Stimulated activated CD4-positive, alpha-beta T cell treated with anti-CD3 and anti-CD28 coated beads, Interleukin-4, amount 100 ng/mL, for 48 hours (primary cell): ENCODE measurements at regions not wholly inside any gene's neighbourhood (a gene's known extent, or its start where the extent isn't known, plus 50 kb on each side); places are given as distances from the start of the nearest gene placed in this dataset.
"Not testable (repeated sequence)": the region's sequence is repeated elsewhere in the genome, so short reads cannot be mapped to it uniquely, and the experiment has no call there.

ENCODE experiments used
- DNase-seq, 2 donors: peaks; one replicate each; pipeline ENCODE4 v3.0.0-alpha.2; 2020; ENCODE audit warnings: low read depth in 2 of 2

DNA sequence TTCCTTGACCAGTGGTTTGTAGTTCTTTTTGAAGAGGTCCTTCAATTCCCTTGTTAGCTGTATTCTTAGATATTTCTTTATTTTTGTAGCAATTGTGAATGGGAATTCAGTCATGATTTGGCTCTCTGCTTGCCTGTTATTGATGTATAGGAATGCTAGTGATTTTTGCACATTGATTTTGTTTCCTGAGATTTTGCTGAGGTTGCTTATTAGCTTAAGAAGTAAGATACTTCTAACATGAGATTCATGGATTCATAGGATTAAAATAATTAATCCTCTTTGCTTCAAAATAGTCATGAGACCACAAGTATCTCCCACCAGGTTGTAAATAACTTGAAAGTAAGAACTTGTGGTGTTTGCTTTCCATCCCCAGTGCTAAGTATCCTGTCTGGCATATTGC, 308.9 kb downstream of the DTHD1 start:
- DNase-seq: no peak

DNA sequence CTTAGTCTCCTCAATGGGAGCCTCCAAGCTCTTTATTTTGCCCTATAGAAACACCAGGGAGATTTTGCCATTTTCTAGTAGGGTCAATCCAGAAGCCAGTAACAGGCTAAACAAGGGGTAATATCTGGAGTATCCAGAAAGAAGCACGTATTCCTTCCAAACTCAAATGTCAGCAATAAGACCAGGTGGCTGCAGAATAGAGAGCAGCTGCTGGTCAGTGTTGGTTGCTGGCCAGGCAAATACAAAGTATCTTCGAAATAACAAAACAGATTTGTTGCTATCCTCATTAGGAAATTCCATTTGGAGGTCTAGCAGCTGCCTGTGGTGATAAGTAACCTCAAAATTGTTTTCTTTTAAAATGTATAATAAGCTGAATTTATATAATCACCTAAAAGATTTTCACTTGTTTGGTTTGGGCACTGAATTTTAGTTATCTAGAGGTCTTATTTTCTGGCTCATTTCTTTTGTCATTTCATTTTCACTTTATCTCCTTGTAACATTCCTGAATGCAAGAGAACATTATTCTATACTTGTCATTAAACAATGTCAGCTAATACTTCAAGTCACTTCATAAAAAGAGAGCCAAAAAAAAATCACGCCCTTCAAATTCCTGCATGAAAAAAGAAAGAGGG, 320.6 kb downstream of the DTHD1 start:
- DNase-seq: no peak

DNA sequence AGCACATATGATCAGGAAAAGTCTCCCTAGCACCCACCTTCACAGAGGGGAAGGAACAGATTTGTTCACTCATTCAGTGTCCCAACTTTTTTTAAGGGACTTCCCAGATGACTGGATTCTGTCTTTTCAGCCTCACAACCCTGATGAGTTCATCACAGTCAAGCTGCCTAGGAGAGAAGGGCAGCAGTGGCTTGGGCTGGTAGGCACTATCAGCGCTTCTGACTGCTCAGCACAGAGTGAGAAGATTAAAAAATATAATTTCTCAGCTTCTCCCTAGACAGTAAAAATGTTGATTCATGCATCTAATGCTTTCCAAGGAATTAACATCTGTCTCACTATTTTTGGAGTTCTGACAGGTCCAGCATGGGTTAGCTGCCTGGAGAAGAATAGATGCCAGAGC, 328.2 kb downstream of the DTHD1 start:
- DNase-seq: no peak

DNA sequence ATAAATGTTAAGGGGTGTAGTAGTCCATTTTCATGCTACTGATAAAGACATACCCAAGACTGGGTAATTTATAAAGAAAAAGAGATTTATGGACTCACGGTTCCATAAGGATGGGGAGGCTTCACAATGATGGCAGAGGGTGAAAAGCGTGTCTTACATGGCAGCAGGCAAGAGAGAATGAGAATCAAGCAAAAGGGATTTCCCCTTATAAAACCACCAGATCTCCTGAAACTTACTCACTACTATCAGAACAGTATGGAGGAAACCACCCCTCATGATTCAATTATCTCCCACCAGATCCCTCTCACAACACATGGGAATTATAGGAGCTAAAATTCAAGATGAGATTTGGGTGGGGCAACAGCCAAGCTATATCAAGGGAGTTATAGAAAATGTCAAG, 329.2 kb downstream of the DTHD1 start:
- no peak for DNase-seq

DNA sequence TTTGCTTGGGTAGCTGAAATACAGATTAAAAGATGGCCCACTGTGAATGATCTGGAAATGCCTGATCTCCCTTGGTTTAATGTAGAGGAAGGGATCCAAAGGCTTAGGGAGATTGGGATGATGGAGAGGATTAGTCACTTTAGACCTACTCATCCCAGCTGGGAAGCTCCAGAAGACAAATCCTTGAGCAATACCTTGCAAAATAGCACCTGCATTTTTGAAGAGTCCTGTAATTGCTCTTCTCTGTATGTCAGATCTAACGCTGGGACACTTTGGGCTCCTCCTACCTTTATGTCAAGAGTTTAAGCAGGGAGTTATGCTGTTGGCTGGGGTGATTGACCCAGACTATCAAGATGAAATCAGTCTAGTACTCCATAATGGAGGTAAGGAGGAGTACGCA, 331.7 kb downstream of the DTHD1 start:
- DNase-seq: not testable (repeated sequence)

DNA sequence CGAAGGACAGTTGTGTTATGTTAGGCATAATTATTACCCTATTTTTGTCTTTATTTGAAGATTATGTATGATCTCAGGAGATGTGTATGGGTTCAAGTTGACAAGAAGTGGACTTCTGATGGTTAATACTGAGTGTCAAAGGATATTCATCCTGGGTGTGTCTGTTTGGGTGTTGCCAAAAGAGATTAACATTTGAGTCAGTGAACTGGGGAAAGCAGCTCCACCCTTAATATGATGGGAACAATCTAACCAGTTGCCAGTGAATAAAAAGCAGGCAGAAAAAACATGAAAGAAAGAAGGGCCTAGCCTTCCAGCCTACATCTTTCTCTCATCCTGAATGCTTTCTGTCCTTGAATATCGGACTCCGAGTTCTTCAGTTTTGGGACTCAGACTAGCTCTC, 332.6 kb downstream of the DTHD1 start:
- DNase-seq: no peak

DNA sequence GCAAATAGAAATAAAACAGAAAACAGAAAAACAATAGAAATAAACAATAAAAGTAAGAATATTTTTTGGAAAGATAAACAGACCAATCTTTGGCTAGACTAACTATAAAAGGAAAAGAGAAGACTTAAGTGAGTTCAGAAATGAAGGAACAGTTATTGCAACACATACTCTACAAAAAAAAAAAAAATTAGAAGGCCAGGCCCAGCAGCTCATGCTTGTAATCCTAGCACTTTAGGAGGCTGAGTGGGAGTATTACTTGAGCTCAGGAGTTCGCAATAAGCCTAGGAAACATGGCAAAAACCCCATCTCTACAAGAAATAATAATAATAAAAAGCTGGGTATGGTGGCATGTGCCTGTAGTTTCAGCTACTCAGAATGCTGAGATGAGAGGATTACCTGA, 336.7 kb downstream of the DTHD1 start:
- DNase-seq: no peak

DNA sequence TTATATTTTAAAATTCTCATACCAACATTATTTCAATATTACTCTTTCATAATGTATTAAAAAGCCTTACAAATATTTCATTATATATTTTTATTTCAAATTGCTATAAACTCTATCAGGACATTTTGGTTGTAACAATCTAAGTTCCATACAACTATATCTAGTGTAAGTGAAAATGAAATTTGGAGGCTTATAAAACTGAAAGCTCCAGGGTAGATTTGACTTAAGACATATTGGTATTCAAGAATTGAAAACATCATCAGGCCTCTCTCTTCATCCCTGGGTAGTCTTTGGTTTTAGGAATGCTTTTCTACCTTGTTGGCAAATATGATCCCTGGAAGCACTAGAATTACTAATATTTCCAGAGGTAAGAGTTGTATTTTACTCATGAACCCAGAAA, 342.6 kb downstream of the DTHD1 start:
- DNase-seq: no peak

DNA sequence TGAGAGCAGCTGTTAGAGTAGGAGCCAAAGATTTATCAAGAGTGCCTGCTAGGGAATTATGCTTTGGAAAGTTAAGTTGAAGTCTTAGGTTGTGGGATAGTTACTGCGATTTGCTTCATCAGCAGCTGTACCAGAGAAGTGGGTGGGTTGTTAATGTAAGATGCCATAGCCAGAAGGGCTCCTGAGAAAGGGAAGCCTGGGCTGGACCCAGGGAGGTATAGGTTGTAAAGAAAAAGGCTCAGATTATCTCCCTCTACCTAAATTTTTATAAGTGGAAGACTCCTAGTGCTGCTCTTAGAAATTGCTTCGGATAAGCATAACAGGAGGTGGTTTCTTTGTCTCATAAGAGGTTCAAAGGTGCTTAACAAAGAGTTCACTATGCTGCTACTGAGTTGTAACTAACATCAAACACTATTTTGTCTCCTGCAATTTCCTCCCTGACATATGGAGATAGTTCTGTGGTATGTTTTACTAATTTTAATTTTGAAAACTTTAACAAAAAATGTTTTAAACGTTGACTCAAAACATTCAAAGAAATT, 356.9 kb downstream of the DTHD1 start:
- no peak for DNase-seq

DNA sequence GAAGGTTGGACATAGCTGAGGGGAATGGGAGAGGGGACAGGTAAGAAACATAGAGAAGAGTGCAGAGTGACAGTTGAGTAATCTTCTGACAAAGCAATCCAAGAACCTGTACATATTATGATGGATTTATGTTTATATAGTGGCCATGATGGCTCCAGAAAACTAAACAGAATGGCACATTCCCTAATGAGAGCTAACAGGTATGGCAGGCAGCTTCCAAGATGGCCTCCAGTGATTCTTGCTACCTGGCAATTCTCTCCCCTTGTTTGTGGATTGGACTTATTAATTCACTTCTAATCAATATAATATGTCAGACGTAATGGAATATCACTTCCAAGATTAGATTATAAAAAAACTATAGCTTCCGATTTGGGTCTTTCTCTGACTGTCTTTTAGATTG, 359.5 kb downstream of the DTHD1 start:
- DNase-seq: no peak

DNA sequence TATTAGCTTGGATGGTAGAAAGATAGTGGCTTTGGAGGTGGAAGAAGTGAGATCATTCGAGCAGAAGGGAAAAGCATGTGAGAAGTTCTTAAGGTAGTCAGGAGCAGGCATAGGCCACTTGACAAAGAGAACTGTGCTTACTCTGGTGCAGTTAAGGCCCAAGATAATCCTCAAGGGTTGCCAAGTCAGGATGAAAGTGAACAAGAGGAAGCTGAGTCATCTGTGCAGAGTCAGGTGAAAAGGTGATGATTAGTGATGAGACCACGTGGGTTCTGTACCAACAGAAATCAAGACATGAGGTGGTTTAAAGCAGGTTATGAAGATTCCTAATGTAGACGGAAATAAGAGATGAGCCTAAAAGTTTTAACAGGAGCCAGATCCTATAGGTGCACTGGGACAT, 369.8 kb downstream of the DTHD1 start:
- DNase-seq: no peak

DNA sequence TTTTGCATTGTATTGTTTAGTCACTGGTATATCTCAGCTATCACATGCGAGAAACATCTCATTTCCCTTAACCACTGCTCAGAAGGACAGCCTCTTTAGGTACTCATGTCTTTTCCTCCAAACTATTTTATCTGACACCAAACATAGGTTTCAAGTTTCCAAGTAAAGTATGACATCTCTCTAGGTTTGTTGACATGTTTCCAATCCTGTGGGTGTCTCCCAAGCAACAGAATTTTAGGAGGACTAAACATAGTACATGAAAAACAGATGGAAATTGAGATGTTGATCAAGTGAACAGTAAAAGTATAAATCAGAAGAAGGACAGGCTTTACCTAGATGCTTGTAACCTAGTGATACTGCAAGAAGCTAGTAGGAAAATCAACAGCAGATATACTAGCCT, 371.4 kb downstream of the DTHD1 start:
- no peak for DNase-seq

DNA sequence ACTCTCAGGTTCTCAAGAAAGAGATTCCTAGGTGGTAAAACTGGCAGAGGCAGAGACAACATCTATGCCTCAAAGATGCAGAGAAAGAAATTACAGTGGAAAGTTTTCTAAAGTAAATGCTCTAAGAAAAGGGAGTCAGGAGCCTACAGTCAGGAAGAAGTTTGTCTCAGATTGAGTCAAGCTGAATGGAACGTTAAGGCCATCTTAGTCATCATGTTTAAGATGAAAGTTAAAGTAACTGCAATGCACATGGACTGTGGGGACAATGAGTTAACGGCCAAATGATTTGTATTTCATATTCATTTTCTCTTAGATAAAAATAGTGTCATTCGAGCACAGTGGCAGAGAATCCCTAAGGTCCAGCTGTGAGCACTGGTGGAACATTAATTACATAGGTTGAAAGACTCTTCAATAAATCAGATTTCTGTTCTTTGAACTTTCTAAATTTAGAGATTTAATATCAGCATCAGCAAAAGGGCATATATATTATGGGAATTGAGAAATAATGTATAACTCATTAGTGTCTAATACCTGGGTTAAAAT, 384.6 kb downstream of the DTHD1 start:
- no peak for DNase-seq

DNA sequence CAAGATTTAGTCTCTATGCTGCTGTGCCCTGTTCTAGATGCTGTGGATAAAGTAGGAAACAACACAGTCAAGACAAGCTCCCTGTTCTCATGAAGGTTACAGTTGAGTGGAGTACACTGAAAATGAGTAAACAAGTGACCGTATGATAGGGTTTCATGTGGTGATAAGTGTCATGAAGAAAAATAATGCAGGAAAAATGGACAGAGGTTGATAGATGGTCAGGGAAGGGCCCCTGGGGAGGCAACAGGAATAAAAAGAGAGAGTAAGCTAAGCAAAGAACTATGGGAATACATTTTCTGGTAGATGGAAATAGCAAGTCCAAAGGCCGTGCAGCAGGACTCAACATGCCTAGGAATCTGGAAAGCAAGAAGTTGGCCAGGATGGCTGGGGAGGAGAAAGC, 394.0 kb downstream of the DTHD1 start:
- DNase-seq: no peak

DNA sequence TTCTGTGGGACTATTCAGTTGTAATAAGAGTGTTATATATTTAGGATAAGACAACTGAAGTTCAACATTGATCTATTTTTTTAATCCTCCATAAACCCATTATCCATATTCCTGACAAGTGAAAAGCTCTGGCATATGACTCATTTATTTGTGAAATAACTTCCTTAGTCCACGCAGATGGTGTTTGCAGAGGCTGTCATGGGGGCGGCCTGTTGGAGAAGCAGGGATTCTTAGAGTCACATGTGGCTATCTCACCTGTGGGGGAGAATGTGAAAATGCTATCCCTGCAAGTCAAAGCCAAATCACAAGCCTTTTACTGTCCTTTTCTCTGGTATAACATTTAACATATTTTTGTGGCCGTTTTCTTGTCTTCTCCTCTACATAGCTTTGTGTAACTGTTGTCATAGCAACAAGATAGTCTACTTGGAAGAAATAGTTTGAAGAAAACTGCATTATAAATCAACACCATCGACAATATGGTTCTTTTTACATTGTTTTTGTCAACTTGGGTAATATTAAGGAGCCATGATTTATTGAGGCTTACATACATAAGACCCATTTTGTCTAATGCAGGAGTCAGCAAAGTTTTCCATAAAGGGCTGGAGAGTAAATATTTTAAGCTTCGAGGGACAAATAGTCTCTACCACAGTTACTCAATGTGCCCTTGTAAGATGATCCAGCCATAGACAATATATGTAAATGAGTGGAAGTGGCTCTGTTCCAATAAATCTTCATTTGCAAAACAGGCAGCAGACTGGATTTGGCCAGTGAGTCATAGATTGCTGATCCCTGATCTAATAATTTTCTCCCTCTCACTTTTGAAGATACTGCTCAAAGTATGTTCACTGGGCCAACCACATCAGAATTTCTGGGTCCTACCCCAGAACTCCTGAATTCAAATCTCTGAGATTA, 395.0 kb downstream of the DTHD1 start:
- no peak for DNase-seq

DNA sequence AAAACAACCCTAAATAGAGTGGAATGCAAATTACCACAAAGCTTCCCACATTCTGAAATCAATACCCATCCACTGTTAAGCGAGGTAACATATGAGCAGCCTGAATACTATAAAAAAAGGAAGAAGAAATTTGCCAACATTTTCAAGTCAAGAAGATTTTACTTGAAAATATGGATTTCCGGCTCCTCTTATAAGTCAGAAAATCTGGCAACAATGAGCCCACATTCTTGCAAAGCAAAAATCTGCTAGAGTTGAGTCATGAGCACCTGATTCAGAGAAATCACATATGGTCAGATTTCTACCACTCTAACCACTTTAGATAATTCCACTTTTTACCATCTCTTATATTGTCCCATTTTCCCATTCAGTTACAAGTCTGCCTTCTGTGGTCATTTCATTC, 395.7 kb downstream of the DTHD1 start:
- DNase-seq: no peak

DNA sequence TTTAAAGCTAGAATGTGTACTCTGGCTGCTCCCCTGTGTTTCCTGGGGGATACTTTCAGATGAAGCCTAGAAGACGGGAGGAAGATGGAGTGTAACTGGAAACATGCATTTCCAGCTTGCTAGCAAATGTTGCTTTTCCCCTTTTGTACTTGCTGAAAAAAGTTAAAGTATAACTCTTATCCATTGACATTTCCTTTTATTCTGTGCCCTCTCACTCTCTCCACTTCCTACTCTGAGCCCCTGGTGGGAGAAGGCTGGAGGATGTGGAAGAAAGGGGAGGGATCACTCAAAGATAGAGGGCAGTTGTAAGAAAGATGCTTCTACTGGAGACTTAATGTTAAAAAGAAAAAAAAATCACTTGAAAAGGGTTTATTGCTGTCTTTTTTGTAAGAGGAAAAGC, 396.5 kb downstream of the DTHD1 start:
- DNase-seq: no peak

DNA sequence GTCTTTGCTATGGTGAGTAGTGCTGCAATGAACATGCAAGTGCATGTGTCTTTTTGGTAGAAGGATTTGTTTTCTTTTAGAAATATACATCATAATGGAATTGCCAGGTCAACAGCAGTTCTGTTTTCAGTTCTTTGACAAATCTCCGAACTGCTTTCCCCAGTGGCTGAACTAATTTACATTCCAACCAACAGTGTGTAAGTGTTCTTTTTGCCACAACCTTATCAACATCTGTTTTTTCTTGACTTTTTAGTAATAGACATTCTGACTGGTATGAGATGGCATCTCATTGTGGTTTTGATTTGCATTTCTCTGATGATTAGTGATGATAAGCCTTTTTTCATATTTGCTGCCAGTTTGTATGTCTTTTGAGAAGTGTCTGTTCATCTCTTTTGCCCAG, 406.3 kb downstream of the DTHD1 start:
- DNase-seq: no peak

DNA sequence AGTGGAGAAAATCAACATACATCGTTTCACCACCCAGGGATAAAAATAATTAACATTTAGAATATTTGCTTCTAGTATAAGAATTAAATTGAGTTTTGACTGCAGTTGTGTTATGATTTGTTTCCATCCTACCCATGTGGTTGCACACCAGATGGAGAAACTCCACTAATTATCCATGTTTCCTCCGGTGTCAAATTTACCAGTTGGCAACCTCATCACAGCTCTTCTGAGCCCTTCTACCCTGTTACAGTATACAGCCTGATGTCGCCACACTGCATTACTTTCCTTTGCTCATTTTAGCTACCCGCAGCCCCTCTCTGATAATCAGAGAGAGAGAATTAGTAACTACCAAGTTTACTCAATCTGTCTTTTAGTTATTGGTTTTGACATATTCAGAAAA, 411.2 kb downstream of the DTHD1 start:
- DNase-seq: no peak

DNA sequence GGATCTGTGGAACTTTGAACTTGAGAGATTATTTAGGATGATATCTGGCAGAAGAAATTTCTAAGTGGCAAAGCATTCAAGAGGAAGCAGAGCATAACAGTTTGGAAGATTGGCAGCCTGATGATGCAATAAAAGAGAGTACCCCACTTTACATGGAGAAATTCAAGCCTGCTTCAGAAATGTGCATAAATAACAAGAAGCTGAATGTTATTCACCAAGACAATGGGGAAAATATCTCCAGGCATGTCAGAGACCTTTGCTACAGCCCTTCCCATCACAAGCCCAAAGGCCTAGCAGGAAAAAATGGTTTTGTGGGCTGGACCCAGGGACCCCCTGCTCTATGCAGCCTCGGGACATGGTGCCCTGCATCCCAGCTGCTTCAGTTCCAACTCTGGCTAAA, 420.8 kb downstream of the DTHD1 start:
- DNase-seq: no peak

DNA sequence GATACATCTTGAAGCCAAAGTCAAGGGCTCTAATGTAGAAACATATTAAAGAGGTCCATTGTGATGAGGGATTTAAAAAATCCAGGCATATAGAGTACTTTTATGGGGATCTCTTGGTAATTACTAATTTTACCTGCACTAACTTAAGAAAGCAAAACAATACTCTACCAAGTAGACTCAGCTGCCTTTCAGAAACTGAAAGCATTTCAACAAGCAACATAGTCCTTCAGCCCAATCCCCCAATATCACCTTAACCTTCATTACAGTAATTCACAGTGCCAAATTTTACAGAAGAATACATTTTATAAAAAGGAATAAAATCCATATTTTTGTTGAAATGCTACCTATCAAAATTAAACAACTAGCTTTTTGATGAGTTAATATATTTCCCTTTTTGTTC, 422.9 kb downstream of the DTHD1 start:
- no peak for DNase-seq

DNA sequence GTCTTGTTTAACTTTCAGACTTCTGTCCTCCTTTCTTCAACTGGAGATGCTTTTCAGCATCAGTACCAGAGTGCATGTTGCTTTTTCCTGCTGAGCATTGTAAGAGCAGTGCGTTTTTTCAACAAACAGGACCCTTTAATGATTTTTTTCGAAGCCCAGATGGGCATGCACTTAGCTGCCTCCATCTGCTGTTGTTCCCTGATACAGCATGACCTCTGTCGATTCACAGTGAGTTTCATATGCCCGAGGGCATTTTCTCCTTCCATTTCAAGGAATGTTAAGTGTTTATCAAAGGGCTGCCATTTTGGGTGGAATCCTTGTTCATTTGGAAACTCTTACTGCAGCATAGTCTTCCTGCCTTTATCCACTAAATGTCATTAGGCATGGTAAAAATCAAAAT, 428.6 kb downstream of the DTHD1 start:
- no peak for DNase-seq

DNA sequence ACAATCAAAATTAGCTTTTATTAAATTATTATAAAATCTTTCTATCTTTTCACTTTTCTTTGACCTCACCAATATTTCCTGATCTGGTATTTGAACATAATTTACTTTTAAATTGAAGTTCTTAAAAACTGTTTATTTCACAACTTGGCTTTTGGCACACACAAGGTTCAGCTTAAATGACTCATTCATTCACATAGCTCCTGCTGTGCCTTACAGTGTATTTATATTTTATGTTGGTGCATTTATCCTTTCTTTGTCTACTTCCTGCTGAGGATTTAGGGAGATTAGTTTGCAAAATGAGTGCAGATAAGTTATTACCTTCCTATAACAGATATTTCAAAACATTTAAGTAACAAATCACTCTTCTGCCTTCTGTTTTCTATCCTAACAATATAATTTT, 430.6 kb downstream of the DTHD1 start:
- no peak for DNase-seq
